ENCODE measurements at regions not wholly inside any gene's neighbourhood (a gene's known extent, or its start where the extent isn't known, plus 50 kb on each side); places are given as distances from the start of the nearest gene placed in this dataset.
"Not testable (repeated sequence)": the region's sequence is repeated elsewhere in the genome, so short reads cannot be mapped to it uniquely, and the experiment has no call there.

DNA sequence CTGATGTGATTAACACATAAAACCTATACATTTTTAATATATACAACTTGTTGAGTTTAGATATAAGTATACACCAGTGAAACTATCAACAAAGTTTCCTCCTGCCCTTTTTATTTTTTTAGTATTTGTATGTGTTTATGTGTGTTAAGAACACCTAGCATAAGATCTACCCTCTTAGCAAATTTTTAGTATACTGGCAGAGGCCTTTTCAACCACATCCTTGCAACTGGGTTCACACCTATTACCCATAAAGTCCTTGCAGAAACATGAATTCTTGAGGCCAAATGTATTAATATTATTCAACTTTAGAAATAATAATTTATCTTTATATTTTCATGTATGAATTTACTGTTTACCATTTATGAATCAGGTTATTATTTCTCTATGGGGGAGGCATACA, 119.7 kb upstream of the CRIM1 start:
- no peak for DNase-seq (ENCODE audit: low read depth in 2 of 3, low spot score in 1 of 3)

DNA sequence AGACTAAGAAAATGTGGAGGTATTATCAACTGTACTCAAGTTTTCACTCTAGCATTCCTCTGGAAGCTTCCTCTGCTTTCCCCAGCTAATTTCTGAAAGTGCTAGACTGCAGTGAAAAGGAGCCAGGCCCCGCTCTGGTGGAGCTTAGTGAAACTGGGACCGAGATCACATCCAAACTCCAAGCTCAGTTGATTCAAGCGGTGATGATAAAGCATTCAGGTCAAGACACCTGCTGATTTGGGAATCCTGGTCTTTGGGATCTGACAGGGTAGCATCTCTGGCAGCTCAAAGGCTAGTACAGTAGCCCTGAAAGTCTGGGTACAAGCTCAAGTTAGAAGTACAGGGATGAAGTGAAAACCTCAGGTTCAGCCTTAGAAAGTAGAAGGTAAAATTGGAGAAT, 120.2 kb upstream of the CRIM1 start:
- no peak for DNase-seq (ENCODE audit: low read depth in 2 of 3, low spot score in 1 of 3)

DNA sequence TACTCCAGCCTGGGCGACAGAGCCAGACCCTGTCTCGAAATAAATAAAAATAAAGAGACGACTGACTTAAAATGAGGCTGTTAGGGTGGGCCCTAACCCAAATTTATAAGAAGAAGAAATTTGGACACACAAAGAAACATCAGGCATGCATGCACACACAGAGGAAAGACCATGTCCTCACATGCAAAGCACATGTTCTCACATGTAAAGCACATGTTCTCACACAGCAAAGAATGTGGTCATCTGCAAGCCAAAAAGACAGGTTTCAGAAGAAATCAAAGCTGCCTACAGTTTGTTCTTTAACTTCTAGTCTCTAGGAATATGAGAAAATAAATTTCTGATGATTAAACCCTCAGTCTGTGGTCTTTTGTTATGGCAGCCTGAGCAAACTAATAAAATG, 132.3 kb upstream of the CRIM1 start:
- DNase-seq (ENCODE audit: low read depth in 2 of 3, low spot score in 1 of 3), result no peak

DNA sequence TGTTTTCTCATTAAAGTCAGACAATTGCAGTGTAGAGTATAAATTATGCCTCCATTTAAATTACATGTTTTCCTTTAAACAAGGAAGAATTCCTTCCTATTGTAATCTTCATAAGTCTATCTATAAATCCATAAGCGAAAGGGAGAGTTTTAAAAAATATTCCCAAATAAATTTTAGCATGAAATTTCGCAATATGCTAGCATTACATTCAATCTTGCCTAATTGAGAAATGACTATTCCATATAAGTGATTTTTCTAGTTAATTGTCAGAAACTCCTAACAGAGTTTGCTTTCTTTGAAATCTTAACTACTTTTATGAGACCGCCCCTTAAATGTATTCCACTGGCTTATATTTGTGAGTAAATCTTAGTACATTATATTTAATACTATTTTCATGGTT, 133.1 kb upstream of the CRIM1 start:
- no peak for DNase-seq (ENCODE audit: low read depth in 2 of 3, low spot score in 1 of 3)

DNA sequence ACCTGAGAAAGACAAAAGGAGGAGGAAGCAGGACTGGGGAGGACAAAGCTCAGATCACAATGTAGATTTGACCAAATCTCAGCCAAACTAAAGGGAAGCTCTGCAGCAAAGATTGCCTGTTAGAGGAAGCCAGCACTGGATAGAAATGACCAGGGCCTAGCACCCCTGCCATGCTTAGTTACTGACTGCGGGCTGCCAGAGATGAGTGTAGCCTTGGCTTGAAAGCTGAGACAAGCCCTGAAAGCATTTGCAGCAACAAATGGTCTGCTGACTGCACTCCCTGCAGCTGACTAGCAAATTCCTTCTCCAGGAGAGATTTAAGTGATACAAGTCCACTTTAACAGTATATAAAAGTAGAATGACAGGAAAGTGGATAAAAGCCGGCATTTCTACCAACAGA, 140.9 kb upstream of the CRIM1 start:
- no peak for DNase-seq (ENCODE audit: low read depth in 2 of 3, low spot score in 1 of 3)

DNA sequence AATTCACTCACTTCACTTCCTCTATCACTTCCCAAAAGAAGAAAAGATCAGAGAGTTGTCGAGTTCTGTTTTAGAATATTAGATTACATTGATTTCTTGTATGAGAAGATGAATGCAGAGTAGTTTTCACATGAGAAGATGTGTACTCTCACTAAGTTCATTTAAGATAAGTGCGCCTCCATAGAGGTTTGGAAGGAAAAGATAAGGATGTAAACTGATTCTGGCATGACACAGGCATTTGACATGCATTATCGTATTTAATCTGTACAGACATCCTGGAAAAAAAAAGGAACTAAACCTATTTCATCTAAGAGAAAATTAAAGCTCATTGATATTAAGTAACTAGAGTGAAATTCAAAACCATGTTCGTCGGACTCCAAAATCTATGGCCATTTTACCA, 152.2 kb upstream of the CRIM1 start:
- no peak for DNase-seq (ENCODE audit: low read depth in 2 of 3, low spot score in 1 of 3)

DNA sequence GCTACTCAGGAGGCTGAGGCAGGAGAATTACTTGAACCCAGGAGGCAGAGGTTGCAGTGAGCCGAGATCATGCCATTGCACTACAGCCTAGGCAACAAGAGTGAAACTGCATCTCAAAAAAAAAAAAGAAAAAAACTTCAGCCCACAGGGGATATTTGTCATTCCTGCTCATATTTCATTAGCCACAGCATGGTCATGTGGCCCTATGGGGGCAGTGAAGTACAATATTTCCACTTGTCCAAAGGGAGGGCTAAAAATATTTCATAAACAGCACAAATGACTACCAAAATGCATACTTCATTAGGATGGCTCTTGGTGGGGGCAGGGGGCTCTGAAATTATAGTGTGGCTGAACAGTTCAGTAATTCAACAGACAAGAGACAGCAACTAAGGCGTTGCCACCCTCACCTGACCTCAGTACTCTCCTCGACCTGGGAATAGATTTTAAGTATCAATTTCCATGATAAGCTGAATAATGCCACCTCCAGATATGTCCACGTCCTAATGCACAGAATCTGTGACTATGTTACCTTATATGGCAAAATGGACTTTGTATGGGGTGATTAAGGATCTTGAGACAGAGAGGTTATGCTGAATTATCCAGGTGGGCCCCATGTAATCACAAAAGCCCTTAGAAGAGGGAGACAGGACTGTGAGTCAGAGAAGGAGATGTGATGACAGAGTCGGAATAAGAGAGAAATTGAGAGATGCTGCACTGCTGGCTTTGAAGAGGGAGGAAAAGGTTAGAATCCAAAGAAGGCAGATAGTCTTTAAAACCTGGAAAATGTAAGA, 158.2 kb upstream of the CRIM1 start:
- DNase-seq (ENCODE audit: low read depth in 2 of 3, low spot score in 1 of 3), result no peak

DNA sequence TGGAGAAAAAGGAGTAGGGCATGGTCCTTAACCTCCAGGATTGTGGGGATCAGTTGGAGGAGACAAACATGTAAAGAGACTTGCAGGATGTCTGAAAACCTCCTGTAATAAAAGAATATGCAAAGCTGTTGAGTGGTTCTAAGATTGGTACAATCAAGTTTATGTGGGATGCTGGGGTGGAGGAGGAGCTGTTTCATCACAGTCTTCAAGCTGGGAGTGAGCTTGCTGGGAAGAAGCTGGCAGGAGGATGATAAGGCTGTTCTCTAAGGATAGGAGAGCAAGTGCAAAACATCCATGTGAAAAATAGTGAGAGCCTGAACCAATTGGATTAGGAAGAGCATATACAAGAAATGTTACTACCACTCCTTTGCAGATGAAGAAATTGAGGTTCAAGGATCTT, 161.9 kb upstream of the CRIM1 start:
- no peak for DNase-seq (ENCODE audit: low read depth in 2 of 3, low spot score in 1 of 3)

DNA sequence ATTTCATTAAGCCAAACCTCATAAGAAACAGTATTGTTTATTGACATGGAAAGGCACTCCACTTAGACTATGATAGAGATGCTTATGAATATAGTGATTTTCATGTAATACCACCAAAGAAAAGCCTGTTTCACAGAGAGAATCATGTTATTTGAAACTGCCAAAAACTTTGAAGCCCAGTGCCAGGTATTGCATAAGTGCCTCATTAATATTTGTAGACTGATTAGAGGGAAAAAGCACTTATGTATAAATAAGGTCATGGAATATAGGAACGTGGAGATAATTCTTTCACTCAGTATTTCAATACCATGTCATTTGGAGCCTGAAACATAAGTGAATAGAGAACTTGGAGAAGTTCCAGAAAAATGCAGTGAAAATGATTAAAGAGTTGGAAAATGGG, 162.6 kb upstream of the CRIM1 start:
- no peak for DNase-seq (ENCODE audit: low read depth in 2 of 3, low spot score in 1 of 3)

DNA sequence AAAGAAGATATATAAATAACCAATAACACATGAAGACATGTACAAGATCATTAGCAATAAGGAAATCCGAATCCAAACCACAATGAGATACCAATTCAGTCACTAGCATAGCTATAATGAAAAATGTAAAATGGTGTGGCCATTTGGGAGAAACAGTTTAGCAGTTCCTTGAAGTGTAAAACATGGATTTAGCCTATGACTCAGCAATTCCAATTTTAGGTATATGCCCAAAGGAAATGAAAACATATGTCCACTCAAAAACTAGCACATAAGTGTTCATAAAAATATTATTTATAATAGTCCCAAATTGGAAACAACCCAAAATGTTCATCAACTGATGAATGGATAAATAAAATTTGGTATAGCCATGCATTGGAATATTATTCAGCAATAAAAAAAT, 165.5 kb upstream of the CRIM1 start:
- DNase-seq (ENCODE audit: low read depth in 2 of 3, low spot score in 1 of 3), result no peak

DNA sequence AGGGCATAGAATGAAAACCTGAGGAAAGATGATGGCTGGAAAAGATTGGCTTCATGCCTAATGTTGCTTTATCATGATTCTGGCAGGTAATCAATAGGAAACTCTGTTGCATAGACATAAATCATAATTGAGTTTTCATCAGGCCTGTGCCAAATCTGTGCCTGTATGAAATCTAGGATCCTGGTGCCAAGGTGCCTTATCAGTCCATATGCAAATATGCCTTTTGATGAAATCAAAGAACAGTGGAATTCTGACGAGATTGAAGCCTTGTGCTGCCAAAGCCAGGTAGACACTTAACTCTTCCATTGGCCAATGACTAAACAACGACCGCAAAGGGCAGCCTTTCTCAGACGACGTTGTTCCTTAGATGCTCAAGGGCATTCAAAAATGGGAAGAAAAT, 170.0 kb upstream of the CRIM1 start:
- DNase-seq (ENCODE audit: low read depth in 2 of 3, low spot score in 1 of 3), result no peak

DNA sequence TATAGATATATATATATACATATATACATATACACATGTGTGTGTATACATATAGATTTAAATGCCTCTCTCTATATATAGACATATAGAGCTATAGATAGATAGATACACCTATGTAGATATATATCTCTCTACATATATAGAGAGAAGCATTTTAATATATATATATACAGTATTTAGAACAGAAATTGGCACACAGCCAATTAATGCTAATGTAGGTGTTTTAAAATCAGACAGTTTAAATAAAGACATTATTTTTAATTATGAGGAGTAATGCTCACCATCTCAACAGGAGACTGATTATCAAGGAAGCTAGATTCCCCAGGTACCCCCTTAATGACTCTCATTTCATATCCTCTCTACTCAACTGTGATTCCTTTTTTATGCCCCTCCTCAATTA, 170.7 kb upstream of the CRIM1 start:
- no peak for DNase-seq (ENCODE audit: low read depth in 2 of 3, low spot score in 1 of 3)

DNA sequence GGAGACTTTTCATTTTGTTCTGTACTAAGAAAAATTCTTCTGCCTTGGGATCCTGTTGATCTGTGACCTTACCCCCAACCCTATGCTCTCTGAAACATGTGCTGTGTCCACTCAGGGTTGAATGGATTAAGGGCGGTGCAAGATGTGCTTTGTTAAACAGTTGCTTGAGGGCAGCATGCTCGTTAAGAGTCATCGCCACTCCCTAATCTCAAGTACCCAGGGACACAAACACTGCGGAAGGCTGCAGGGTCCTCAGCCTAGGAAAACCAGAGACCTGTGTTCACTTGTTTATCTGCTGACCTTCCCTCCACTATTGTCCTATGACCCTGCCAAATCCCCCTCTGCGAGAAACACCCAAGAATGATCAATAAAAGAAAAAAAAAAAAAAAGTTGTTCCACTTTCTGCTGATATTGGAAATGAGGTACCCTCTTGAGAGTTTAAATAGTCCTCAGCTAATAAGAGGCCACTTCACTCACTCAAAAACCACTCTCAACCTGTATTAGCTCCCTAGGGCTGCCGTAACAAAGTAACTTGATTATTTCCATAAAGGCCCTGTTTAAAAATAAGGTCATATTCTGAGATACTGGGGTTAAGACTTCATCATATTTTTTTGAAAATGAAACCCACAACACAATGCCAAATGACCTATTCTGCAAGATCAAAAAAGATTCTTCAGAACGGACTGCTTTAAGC, 174.6 kb upstream of the CRIM1 start:
- not testable (repeated sequence) for DNase-seq (ENCODE audit: low read depth in 2 of 3, low spot score in 1 of 3)

DNA sequence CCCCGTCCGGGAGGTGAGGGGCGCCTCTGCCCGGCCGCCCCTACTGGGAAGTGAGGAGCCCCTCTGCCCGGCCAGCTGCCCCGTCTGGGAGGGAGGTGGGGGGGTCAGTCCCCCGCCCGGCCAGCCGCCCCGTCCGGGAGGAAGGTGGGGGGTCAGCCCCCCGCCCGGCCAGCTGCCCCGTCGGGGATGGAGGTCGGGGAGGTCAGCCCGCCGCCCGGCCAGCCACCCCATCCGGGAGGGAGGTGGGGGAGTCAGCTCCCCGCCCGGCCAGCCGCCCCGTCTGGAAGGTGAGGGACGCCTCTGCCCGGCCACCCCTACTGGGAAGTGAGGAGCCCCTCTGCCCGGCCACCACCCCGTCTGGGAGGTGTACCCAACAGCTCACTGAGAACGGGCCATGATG, 175.3 kb upstream of the CRIM1 start:
- not testable (repeated sequence) for DNase-seq (ENCODE audit: low read depth in 2 of 3, low spot score in 1 of 3)

DNA sequence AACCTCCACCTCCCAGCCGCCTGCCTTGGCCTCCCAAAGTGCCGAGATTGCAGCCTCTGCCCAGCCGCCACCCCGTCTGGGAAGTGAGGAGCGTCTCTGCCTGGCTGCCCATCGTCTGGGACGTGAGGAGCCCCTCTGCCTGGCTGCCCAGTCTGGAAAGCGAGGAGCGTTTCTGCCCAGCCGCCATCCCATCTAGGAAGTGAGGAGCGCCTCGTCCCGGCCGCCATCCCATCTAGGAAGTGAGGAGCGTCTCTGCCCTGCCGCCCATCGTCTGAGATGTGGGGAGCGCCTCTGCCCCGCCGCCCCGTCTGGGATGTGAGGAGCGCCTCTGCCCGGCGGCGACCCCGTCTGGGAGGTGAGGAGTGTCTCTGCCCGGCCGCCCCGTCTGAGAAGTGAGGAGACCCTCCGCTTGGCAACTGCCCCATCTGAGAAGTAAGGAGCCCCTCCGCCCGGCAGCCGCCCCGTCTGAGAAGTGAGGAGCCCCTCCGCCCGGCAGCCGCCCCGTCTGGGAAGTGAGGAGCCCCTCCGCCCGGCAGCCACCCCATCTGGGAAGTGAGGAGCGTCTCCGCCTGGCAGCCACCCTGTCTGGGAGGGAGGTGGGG, 175.8 kb upstream of the CRIM1 start:
- not testable (repeated sequence) for DNase-seq (ENCODE audit: low read depth in 2 of 3, low spot score in 1 of 3)

DNA sequence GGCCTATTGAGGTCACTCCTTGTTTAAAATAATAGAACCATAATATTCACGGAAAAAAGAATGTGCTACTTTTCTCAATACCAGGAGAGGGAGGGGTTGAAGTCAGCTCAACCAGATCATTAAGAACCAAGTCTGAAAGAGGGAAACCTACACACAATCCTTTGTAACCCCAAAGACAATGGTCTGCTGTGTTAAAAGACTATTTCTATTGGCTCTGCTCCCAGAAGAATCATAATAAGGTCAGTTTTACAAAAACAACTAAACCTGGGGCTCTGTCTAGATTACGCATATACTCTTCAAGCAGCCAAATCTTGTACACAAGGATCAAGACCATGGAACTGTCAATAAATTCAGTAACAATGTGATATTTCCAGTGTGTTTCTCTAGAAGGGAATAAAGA, 177.2 kb upstream of the CRIM1 start:
- no peak for DNase-seq (ENCODE audit: low read depth in 2 of 3, low spot score in 1 of 3)

DNA sequence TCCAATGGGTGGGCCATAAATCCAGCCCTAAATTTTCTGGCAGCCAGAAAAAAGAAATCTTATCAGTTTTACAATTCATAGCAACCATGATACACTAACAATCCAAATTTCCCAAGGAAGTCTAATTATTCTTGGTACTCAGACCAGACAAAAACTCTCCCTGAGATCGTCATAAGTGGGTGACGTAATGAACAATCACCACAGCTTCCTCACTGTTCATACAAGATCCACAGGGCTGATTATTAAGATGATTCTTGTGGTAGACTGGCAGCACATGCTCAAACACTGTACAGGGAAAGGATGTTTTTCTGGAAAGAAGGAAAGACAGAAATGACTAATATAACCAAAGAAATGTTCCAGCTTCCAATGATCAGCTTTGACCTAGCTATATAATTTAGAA, 178.3 kb upstream of the CRIM1 start:
- no peak for DNase-seq (ENCODE audit: low read depth in 2 of 3, low spot score in 1 of 3)

DNA sequence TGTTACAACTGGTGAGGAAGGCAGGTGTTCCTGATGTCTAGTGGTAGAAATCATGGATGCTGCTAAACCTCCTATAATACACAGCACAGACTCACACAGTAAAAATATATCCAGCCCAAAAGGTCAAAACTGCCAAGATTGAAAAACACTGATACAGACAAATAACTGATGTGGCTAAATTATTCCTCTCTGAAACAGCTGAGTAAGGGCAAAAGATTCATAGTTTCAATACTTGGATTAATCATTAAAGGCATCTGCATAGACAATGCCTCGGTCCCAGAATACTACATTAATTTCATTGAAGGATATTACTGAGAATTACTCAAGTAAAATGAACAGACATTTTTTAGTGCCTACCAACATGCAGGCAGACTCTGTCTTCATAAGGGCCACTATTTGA, 180.7 kb upstream of the CRIM1 start:
- DNase-seq (ENCODE audit: low read depth in 2 of 3, low spot score in 1 of 3), result no peak

DNA sequence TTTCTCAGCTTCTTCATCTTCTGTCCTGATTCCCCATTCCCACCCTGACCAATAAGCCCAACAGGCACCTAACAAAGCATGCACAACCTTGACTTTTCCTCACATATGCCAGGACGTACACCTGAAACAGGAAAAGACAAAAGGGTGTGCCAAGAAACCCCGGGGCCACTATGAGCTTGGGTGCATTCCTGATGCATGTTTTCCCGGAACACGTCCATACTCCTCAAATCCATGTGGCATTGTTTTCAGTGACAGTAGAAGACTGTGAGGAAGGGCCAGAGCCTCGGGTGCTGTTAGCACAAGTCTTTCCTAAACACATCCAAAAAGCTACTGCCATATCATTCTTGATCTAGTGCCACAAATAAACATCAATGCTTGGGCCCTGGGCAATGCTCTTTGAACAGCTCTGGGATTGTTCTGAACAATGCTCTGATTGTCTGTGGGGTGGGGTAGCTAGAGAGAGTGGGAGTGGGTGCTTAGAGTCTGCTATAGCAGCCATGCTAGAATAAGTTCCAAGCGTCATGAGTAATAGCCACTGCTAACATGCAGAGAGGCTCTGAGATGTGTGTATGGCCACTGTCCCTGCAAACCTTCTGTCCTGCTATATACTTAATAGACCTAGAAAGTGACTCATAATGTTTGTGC, 181.7 kb upstream of the CRIM1 start:
- no peak for DNase-seq (ENCODE audit: low read depth in 2 of 3, low spot score in 1 of 3)

DNA sequence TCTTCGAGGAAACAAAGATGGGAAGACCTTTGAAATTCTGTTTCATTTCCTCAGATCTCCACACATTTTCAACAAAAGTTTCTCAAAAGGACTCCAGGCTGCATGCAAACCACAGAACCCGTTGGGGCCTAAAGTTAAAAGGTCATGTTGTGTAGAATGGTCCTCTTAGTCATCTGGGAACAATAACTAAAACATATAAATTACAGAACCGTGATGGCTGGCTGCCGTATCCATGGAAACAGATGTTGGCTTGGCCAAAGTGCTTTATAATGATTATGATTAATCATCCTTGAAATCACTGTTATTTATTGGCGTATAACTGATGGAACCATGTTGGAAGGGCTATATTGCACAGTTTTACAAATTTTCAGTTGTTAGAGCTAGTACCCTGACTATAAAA, 182.8 kb upstream of the CRIM1 start:
- DNase-seq (ENCODE audit: low read depth in 2 of 3, low spot score in 1 of 3), result no peak

DNA sequence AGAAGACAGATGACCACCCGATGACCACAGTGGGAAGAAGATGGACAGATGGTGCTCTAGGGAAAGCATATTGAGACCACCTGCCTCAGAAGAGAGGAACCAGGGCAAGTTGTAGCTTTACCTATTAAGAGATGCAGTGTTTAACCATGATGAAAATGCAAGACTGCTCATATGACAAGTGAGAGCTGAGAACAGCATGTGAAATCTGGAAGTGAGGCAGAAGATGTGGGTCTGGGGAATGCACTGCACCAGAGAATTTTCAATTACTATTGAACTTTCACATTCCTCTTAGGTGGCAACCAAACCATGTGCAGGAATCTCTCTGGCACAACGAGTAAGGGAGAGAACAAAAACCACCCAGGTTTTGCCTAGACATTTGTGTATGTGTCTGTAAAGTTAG, 184.8 kb upstream of the CRIM1 start:
- DNase-seq (ENCODE audit: low read depth in 2 of 3, low spot score in 1 of 3), result no peak

DNA sequence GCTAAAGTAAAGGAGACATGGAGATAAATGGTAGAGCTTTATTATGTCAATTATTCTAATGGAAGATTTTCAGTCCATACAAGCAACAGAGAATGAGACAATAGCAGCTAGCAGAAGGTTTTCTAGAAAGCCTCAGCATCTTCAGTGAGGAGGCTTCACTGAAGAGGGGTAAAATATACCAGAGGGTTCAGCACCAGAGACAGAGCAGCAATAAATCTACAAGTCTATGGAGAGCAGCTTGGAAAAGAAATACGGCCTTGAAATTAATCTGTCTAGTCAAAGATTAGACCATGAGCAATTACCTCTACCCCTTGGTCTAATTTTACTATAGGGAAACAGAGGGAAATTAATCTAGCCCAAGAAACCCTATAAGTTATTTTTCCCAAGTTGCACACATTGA, 185.7 kb upstream of the CRIM1 start:
- DNase-seq (ENCODE audit: low read depth in 2 of 3, low spot score in 1 of 3), result no peak

All from stimulated activated CD4-positive, alpha-beta T cell treated with anti-CD3 and anti-CD28 coated beads, Interleukin-12 subunit alpha, Interleukin-12 subunit beta, amount 100 ng/mL, for 48 hours (primary cell).